Subcutaneous abdominal adipose tissue (tissue), 5 donors: ENCODE measurements at regions not wholly inside any gene's neighbourhood (a gene's known extent, or its start where the extent isn't known, plus 50 kb on each side); places are given as distances from the start of the nearest gene placed in this dataset.
A peak's percentile ranks its signal among the peaks of the same experiment; 100 is the strongest.

Source experiments
- H3K27ac ChIP-seq: one replicate; pipeline ENCODE4 v1.7.0; 2013; ENCODE audit warnings: low read depth, mild to moderate bottlenecking, inconsistent platforms, low read length, moderate library complexity
- H3K27me3 ChIP-seq, 5 donors: one replicate each; pipeline ENCODE4 v1.7.0; 2013; ENCODE audit warnings: low read length in 5 of 5, inconsistent platforms in 1 of 5; ENCODE audit not compliant: control insufficient read depth in 5 of 5, insufficient read depth in 4 of 5
- H3K36me3 ChIP-seq, 5 donors: one replicate each; pipeline ENCODE4 v1.7.0; 2013; ENCODE audit warnings: low read length in 5 of 5; ENCODE audit not compliant: control insufficient read depth in 5 of 5, insufficient read depth in 5 of 5
- H3K4me1 ChIP-seq, 5 donors: one replicate each; pipeline ENCODE4 v1.7.0; 2013; ENCODE audit warnings: low read length in 5 of 5, mild to moderate bottlenecking in 3 of 5, moderate library complexity in 1 of 5; ENCODE audit not compliant: control insufficient read depth in 5 of 5, insufficient read depth in 5 of 5
- H3K4me3 ChIP-seq, 5 donors: one replicate each; pipeline ENCODE4 v1.7.0; 2013; ENCODE audit warnings: low read length in 5 of 5, low read depth in 1 of 5
- H3K9ac ChIP-seq, 5 donors: one replicate each; pipeline ENCODE4 v1.7.0; 2013; ENCODE audit warnings: low read length in 5 of 5, mild to moderate bottlenecking in 4 of 5, moderate library complexity in 3 of 5
- H3K9me3 ChIP-seq, 5 donors: one replicate each; pipeline ENCODE4 v1.7.0; 2013; ENCODE audit warnings: low read length in 5 of 5; ENCODE audit not compliant: control insufficient read depth in 5 of 5
- donor health status: healthy.
- donor health status: healthy.
- donor health status: healthy.
- donor health status: healthy.
- donor health status: healthy.

- H3K9ac ChIP-seq, result peak overlapping the region in 1 of 5 donors; percentile 63
Measured at GRCh38 chr5:154610321-154611154, 132.5 kb upstream of the HAND1 start.

GRCh38 chr5:154609251-154609650, 131.2 kb upstream of the HAND1 start:
- no peak overlapping the region for H3K9ac ChIP-seq
- no peak overlapping the region for H3K4me3 ChIP-seq
- no peak overlapping the region for H3K27ac ChIP-seq
- H3K4me1 ChIP-seq, result peaks cover 0 to 16% (median 15%) of the 10 kb centered on the region in 5 donors
- H3K27me3 ChIP-seq, result peaks cover 7 to 29% (median 17%) of the 10 kb centered on the region in 5 donors
- no peaks in the 10 kb centered on the region for H3K36me3 ChIP-seq
- H3K9me3 ChIP-seq, result no peaks in the 10 kb centered on the region

More at GRCh38 chr5:154610321-154611154, 132.5 kb upstream of the HAND1 start:
- Histone ChIP-seq H3K27me3 (peaks cover 7 to 29% (median 14%) of the 10 kb centered on the region in 5 donors), H3K27ac (no peak overlapping the region), H3K36me3 (no peaks in the 10 kb centered on the region), H3K4me1 (peaks cover 0 to 15% (median 13%) of the 10 kb centered on the region in 5 donors), H3K4me3 (peak overlapping the region in 4 of 5 donors; percentile 45 to 66 (median 54)), H3K9me3 (no peaks in the 10 kb centered on the region)

GRCh38 chr5:154608531-154609011, 130.5 kb upstream of the HAND1 start:
- Histone ChIP-seq H3K9ac (no peak overlapping the region), H3K27ac (no peak overlapping the region), H3K9me3 (no peaks in the 10 kb centered on the region), H3K36me3 (no peaks in the 10 kb centered on the region), H3K4me1 (peaks cover 0 to 21% (median 20%) of the 10 kb centered on the region in 5 donors), H3K4me3 (no peak overlapping the region), H3K27me3 (peaks cover 7 to 29% (median 17%) of the 10 kb centered on the region in 5 donors)

- no peaks in the 10 kb centered on the region for H3K9me3 ChIP-seq
- H3K36me3 ChIP-seq, result no peaks in the 10 kb centered on the region
- H3K27me3 ChIP-seq, result peaks cover 7 to 34% (median 19%) of the 10 kb centered on the region in 5 donors
- H3K27ac ChIP-seq, result no peak overlapping the region
- no peak overlapping the region for H3K4me3 ChIP-seq
- H3K4me1 ChIP-seq, result peaks cover 0 to 21% (median 20%) of the 10 kb centered on the region in 5 donors
- no peak overlapping the region for H3K9ac ChIP-seq
Measured at GRCh38 chr5:154607746-154608145, 129.7 kb upstream of the HAND1 start.

- peaks cover 0 to 19% (median 18%) of the 10 kb centered on the region in 5 donors for H3K4me1 ChIP-seq
- H3K36me3 ChIP-seq, result no peaks in the 10 kb centered on the region
- H3K9me3 ChIP-seq, result no peaks in the 10 kb centered on the region
- no peak overlapping the region for H3K4me3 ChIP-seq
- H3K9ac ChIP-seq, result no peak overlapping the region
- H3K27ac ChIP-seq, result no peak overlapping the region
- H3K27me3 ChIP-seq, result peaks cover 7 to 33% (median 18%) of the 10 kb centered on the region in 5 donors
Measured at GRCh38 chr5:154606246-154606645, 128.2 kb upstream of the HAND1 start.

GRCh38 chr5:154603953-154604679, 126.1 kb upstream of the HAND1 start:
- peak overlapping the region in 4 of 5 donors; percentile 15 to 51 (median 30) for H3K4me3 ChIP-seq
- H3K27ac ChIP-seq, result no peak overlapping the region
- H3K9me3 ChIP-seq, result no peaks in the 10 kb centered on the region

GRCh38 chr5:154603485-154603884, 125.5 kb upstream of the HAND1 start:
- H3K4me3 ChIP-seq, result no peak overlapping the region
- no peaks in the 10 kb centered on the region for H3K9me3 ChIP-seq
- no peak overlapping the region for H3K9ac ChIP-seq
- H3K4me1 ChIP-seq, result peaks cover 0 to 9% (median 7%) of the 10 kb centered on the region in 5 donors
- H3K36me3 ChIP-seq, result no peaks in the 10 kb centered on the region
- peaks cover 0 to 11% (median 9%) of the 10 kb centered on the region in 5 donors for H3K27me3 ChIP-seq
- no peak overlapping the region for H3K27ac ChIP-seq

More at GRCh38 chr5:154603953-154604679, 126.1 kb upstream of the HAND1 start:
- peaks cover 0 to 9% (median 7%) of the 10 kb centered on the region in 5 donors for H3K4me1 ChIP-seq
- H3K27me3 ChIP-seq, result peaks cover 2 to 17% (median 9%) of the 10 kb centered on the region in 5 donors
- no peaks in the 10 kb centered on the region for H3K36me3 ChIP-seq
- no peak overlapping the region for H3K9ac ChIP-seq

- no peaks in the 10 kb centered on the region for H3K36me3 ChIP-seq
- H3K27ac ChIP-seq, result no peak overlapping the region
- H3K4me1 ChIP-seq, result peaks cover 0 to 9% (median 7%) of the 10 kb centered on the region in 5 donors
- no peak overlapping the region for H3K9ac ChIP-seq
- H3K9me3 ChIP-seq, result no peaks in the 10 kb centered on the region
- H3K4me3 ChIP-seq, result no peak overlapping the region
- peaks cover 2 to 15% (median 6%) of the 10 kb centered on the region in 5 donors for H3K27me3 ChIP-seq
Measured at GRCh38 chr5:154603011-154603410, 125.0 kb upstream of the HAND1 start.

- Histone ChIP-seq H3K27me3 (peaks cover 2 to 15% (median 6%) of the 10 kb centered on the region in 5 donors), H3K9ac (no peak overlapping the region), H3K4me1 (peaks cover 0 to 9% (median 7%) of the 10 kb centered on the region in 5 donors), H3K4me3 (no peak overlapping the region), H3K27ac (no peak overlapping the region), H3K9me3 (no peaks in the 10 kb centered on the region), H3K36me3 (no peaks in the 10 kb centered on the region)
Measured at GRCh38 chr5:154601014-154601413, 123.0 kb upstream of the HAND1 start.
